ENCODE measurements at regions not wholly inside any gene's neighbourhood (a gene's known extent, or its start where the extent isn't known, plus 50 kb on each side); places are given as distances from the start of the nearest gene placed in this dataset.
"Not testable (repeated sequence)": the region's sequence is repeated elsewhere in the genome, so short reads cannot be mapped to it uniquely, and the experiment has no call there.

- DNase-seq = no peak
These were observed 57.6 kb downstream of the PTTG1 start for GRCh38 chr5:160479220-160479619.

- peak in 1 of 2 experiments; percentile 26 for DNase-seq
These were observed 58.3 kb downstream of the PTTG1 start for GRCh38 chr5:160479926-160480325.

- DNase-seq = no peak
These were observed 59.0 kb downstream of the PTTG1 start for GRCh38 chr5:160480652-160481051.

- no peak for DNase-seq
These were observed 63.0 kb downstream of the PTTG1 start for GRCh38 chr5:160484678-160485077.

- DNase-seq = no peak
These were observed 63.8 kb downstream of the PTTG1 start for GRCh38 chr5:160485364-160485969.

GRCh38 chr5:160486573-160486972 lies 64.9 kb downstream of the PTTG1 start:
- DNase-seq = no peak

- DNase-seq = no peak
These were observed 67.0 kb downstream of the PTTG1 start for GRCh38 chr5:160488394-160489325.

GRCh38 chr5:160491438-160491837 lies 69.8 kb downstream of the PTTG1 start:
- no peak for DNase-seq

GRCh38 chr5:160492565-160492964 lies 70.9 kb downstream of the PTTG1 start:
- DNase-seq = no peak

GRCh38 chr5:160493806-160494338 lies 72.2 kb downstream of the PTTG1 start:
- no peak for DNase-seq

GRCh38 chr5:160494451-160494850 lies 72.8 kb downstream of the PTTG1 start:
- no peak for DNase-seq

GRCh38 chr5:160496334-160496733 lies 74.7 kb downstream of the PTTG1 start:
- DNase-seq = no peak

GRCh38 chr5:160496784-160497183 lies 75.1 kb downstream of the PTTG1 start:
- DNase-seq = no peak

- DNase-seq = no peak
These were observed 76.2 kb downstream of the PTTG1 start for GRCh38 chr5:160497878-160498277.

- DNase-seq = not testable (repeated sequence)
These were observed 76.9 kb downstream of the PTTG1 start for GRCh38 chr5:160498441-160499043.

GRCh38 chr5:160500786-160501779 lies 79.4 kb downstream of the PTTG1 start:
- DNase-seq = no peak

GRCh38 chr5:160504906-160505305 lies 83.3 kb downstream of the PTTG1 start:
- DNase-seq = no peak

- DNase-seq = no peak
These were observed 84.7 kb downstream of the PTTG1 start for GRCh38 chr5:160506006-160507004.

- DNase-seq = no peak
These were observed 85.6 kb downstream of the PTTG1 start for GRCh38 chr5:160507221-160507721.

- DNase-seq = peak; percentile 72 to 80
These were observed 87.2 kb downstream of the PTTG1 start for GRCh38 chr5:160508780-160509361.
